CD4-positive, alpha-beta T cell treated with Interferon gamma for 1 hour (primary cell): ENCODE measurements at regions not wholly inside any gene's neighbourhood (a gene's known extent, or its start where the extent isn't known, plus 50 kb on each side); places are given as distances from the start of the nearest gene placed in this dataset.

Source experiments
- DNase-seq: peaks from one replicate; pipeline ENCODE4 v3.0.0-alpha.2; 2020

- no peak for DNase-seq
Observed at GRCh38 chr6:63371104-63371715, 51.4 kb upstream of the LGSN start.

- DNase-seq = no peak
Observed at GRCh38 chr6:63372951-63373533, 53.3 kb upstream of the LGSN start.

GRCh38 chr6:63389191-63389844 lies 69.5 kb upstream of the LGSN start:
- DNase-seq = no peak

DNA sequence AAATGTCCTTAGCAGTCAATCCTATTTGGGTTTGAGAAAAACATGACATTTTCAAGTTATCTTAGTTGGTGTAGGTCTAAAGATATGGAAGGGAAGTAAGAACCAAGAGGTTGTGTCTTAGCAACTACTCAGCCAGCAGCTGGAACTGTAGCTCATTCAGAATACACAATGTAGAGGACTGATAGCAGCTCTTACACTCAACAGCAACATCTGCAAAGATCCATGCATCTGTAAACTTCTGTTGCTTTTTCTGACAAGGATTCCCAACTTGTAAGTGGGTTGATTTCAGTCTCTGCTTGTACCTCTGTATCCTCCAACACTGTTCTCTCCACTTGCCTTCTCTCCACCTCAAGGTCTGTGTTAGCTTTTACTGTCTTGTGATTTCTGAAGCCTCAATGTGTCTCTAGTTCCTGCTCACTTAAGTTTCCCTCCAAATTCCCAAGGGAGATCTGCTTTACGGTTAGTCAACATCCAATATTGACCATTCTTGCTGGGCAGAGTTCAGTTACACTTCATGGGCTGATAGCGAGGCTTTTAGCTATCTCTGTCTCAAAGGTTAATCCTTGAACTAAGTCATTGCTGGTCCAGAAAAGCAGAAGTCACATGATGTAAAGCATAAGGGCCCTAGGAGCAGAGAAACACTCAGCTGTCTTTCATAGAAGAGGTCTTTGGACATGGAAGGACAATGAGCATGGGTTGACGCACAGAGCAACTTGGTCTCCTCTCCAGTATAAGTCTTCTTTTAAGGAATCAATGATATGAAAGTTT lies 71.6 kb upstream of the LGSN start:
- no peak for DNase-seq

GRCh38 chr6:63392092-63392724 lies 72.4 kb upstream of the LGSN start:
- DNase-seq = no peak

GRCh38 chr6:63394656-63395308 lies 75.0 kb upstream of the LGSN start:
- DNase-seq = no peak

DNA sequence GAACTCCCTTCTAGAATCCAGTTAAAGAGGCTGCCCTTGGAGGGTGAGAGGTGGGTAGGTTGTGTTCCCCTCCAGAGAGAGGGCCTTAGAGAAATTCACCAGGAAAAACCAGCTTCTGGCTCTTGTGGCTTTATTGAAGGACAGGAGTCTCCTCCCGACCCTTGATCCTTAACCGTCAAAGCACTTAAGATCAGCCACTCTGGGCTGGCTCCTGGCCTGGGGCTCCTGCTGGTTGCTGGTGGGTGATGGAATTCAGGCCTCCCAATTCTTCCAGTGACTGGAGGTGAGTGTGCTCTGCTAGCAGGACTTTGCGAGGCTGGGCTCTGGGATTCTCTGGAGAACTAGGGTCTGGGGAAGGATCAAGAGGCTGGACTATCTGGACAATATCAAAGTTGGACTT lies 75.6 kb upstream of the LGSN start:
- no peak for DNase-seq

GRCh38 chr6:63403725-63404124 lies 83.9 kb upstream of the LGSN start:
- no peak for DNase-seq

DNA sequence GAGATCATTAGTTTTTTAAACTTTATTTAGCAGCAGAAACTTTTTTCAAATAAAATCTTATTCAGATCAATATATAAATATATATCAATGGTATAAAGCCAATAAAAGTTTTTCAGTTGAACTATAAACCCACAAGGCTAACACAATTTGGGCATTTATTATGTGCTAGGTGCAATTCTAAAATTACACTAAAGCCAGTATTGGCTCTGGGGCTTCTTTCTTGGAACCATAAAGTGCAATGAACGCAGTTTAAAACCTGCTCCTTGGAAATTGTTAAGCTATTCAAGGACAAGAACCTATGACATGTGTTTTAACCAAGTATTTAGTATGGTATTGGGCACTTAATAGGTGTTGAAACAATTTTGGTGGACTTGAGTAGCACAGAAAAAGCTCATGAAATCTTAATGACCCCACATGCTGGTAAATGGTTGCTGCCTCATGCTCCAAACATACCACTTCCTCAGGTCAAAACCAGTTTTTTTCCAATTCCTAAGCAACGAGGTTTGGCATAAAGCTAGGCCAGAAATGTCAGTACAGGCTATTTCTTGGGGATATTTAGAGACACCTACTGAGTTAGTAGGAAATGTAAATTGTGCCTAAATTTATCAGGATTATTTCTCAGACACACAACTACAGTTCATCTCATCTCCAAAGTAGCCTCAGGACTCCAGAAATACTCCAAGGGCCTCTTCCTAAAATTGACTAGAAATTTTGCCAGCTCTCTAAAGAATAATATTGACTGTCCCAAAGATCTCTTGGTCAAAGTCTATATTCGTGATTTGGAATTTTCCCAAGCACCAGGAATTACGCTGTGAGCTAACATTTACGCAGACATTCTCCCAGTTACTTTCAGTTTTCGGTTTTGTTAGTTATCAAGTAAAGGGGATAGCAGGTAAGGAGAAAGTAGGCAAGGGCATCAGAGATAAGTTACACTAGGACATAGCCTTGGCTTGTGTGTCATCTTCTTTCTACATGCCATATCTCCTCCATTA lies 90.9 kb upstream of the LGSN start:
- DNase-seq = no peak

- DNase-seq = no peak
Observed at GRCh38 chr6:63415286-63415685, 95.5 kb upstream of the LGSN start.

GRCh38 chr6:63418741-63419140 lies 99.0 kb upstream of the LGSN start:
- peak; percentile 2 for DNase-seq

DNA sequence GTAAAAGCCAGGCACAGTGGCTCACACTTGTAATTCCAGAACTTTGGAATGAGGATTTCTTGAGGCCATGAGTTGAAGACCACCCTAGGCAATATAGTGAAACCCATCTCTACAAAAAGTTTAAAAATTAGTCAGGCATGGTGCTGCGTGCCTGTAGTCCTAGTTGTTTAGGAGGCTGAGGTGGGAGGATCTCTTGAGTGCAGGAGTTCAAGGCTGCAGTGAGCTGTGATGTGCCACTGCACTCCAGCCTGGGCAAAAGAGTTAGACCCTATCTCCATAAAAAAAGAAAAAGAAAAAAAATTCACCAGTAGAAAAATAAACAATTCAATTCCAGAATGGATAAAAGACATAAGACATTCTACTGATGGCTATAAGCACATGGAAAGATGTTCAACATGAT lies 104.9 kb upstream of the LGSN start:
- DNase-seq = no peak

- DNase-seq = no peak
Observed at GRCh38 chr6:63425493-63425892, 105.7 kb upstream of the LGSN start.

DNA sequence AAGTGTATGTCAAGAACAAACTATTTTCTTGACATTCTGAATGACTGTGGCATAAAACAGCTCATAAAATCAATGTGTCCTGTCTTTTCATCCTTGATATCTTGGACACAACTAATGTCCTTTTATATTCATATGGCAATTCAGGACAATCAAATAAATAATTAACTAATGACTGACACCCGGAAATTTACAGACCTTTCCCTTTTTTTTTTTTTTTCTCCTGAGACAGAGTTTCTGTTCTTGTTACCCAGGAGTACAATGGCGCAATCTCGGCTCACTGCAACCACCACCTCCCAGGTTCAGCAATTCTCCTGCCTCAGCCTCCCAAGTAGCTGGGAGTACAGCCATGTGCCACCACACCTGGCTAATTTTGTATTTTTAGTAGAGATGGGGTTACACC lies 107.1 kb upstream of the LGSN start:
- DNase-seq = no peak

GRCh38 chr6:63427951-63428350 lies 108.2 kb upstream of the LGSN start:
- DNase-seq = no peak

DNA sequence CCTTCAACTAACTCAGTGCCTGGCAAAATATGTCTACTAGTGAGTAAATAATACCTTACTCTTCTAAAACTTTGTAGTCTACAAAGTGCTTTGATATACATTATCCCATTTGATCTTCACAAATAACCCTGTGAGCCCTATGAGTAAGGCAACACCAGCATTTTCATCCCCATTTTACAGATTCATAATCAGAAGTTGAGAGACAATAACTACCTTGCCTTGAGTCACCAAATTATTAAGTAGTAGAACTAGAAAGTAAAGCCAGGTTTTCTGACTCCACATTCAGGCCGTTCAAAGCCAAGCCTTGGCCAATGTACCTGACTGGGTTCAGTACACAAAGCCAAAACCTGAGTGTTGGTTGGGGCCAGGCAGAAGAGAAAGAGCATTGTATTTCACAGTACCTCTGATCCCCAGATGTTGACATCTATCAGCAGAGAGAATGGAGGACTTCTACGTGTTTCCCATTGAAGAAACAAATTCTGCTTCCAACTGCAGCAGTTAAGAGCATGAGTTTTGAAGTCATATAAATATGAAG lies 111.3 kb upstream of the LGSN start:
- DNase-seq = no peak

DNA sequence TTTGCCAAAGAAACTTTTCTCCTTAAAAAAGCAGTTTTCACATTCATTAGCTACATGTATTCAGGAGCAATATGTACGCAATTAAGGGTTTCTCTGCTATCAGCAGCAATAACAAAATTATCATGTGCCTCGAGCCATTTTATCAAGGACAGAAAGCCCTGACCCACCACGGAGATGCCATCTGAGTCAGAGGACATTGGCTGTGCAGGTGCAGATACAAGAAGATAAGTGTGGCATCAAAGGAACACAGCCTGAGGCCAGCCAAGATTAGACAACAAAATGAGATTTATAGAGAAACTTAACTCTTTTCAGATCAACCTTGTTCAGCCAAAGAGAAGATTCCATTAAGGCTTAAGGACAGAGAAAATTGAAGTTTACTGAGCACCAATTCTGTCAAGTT lies 115.2 kb upstream of the LGSN start:
- no peak for DNase-seq

DNA sequence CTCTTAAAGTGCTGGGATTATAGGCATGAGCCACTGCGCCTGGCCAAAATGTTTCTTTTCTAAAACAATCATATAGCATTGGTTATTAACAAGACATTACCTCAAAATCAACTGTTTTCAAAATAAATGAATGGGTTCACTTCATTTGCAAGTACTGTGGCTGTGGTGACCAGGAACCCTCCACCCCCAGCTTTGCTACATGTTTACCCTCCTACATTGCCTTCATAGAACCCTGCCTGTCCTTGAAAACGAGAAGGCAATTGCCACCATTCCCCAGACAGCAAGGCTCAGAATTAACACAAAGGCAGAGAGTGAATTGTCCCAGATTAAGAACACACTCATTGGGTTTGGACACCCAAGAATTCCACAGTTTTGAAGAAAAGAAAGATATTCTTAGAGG lies 116.6 kb upstream of the LGSN start:
- no peak for DNase-seq

- DNase-seq = no peak
Observed at GRCh38 chr6:63437058-63437457, 117.3 kb upstream of the LGSN start.

- DNase-seq = no peak
Observed at GRCh38 chr6:63440057-63440456, 120.3 kb upstream of the LGSN start.

DNA sequence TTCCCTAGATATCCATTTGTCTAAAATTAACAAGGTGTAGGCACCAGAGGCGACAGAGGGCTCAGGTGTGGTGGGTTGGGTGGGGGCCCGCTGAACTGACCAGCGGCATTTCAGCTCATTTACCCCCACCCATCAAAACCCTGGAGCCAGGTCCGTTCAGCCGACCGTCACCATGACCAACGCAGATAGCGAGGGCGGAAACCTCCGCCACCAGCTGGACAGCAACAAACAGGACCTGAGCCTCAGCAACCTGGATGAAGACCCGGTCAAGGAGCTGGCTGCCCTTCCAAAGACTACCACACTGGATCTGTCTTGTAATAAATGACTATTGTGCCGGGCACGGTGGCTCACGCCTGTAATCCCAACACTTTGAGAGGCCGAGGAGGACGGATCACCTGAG lies 120.8 kb upstream of the LGSN start:
- no peak for DNase-seq
